ENCODE measurements at regions not wholly inside any gene's neighbourhood (a gene's known extent, or its start where the extent isn't known, plus 50 kb on each side); places are given as distances from the start of the nearest gene placed in this dataset.

GRCh38 chr11:30147293-30147692 lies 83.5 kb upstream of the FSHB start:
- H3K4me1 ChIP-seq (ENCODE audit: insufficient read depth, low read length): peaks cover 4% of the 10 kb centered on the region; the same call in 1 of the 2 replicates
- DNase-seq: no peak
- H3K4me1 Mint-ChIP-seq: peaks cover 4 to 12% of the 10 kb centered on the region in 2 experiments; a peak in 3 of 4 replicates
- no peak overlapping the region for H2BK12ac ChIP-seq (ENCODE audit: insufficient read length, low read depth, low read length)
- no peak overlapping the region for H2AK5ac ChIP-seq (ENCODE audit: insufficient read length, low read length)
- no peak overlapping the region for H3T11ph ChIP-seq (ENCODE audit: low read length)
- no peaks in the 10 kb centered on the region for H3K79me2 ChIP-seq (ENCODE audit: insufficient read depth, low read length)
- WGBS (ENCODE audit: extremely low coverage, insufficient read length, low lambda C conversion rate): no CpG with 5 or more reads among the region's 5 CpGs
- H3K27me3 Mint-ChIP-seq (ENCODE audit: low read depth): peaks cover 29% of the 10 kb centered on the region
- H2BK15ac ChIP-seq (ENCODE audit: low read depth, low read length): no peak overlapping the region
- H4K8ac ChIP-seq (replicated peaks; ENCODE audit: insufficient read length, low read depth, low read length): no peak overlapping the region
- no peak overlapping the region for H3K23ac ChIP-seq (ENCODE audit: insufficient read length, low read depth, low read length)
- H2BK20ac ChIP-seq (ENCODE audit: low read depth, low read length, poor library complexity, severe bottlenecking): no peak overlapping the region
- no peak overlapping the region for H2AFZ ChIP-seq (ENCODE audit: low read length)
- no peak overlapping the region for H3K9ac ChIP-seq (ENCODE audit: extremely low read depth, insufficient read length, low read length)
- H3K4me3 Mint-ChIP-seq: no peak overlapping the region
- H2BK120ac ChIP-seq (ENCODE audit: low read depth, low read length, poor library complexity, severe bottlenecking): no peak overlapping the region
- no peaks in the 10 kb centered on the region for H3K23me2 ChIP-seq (ENCODE audit: insufficient read length, low read depth, low read length, poor library complexity, severe bottlenecking)
- no peaks in the 10 kb centered on the region for H3K36me3 Mint-ChIP-seq (ENCODE audit: insufficient read depth in 1 of 3, low read depth in 3 of 3)
- TF ChIP-seq, protein P1, sequence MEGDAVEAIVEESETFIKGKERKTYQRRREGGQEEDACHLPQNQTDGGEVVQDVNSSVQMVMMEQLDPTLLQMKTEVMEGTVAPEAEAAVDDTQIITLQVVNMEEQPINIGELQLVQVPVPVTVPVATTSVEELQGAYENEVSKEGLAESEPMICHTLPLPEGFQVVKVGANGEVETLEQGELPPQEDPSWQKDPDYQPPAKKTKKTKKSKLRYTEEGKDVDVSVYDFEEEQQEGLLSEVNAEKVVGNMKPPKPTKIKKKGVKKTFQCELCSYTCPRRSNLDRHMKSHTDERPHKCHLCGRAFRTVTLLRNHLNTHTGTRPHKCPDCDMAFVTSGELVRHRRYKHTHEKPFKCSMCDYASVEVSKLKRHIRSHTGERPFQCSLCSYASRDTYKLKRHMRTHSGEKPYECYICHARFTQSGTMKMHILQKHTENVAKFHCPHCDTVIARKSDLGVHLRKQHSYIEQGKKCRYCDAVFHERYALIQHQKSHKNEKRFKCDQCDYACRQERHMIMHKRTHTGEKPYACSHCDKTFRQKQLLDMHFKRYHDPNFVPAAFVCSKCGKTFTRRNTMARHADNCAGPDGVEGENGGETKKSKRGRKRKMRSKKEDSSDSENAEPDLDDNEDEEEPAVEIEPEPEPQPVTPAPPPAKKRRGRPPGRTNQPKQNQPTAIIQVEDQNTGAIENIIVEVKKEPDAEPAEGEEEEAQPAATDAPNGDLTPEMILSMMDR (conservative IDR thresholded peaks at IDR 0.05): no peak
- no peak overlapping the region for H3K4ac ChIP-seq (ENCODE audit: low read depth, low read length)
- H3K4me2 ChIP-seq (ENCODE audit: insufficient read depth, insufficient read length, low read length): no peak overlapping the region
- no peaks in the 10 kb centered on the region for H3K79me1 ChIP-seq (ENCODE audit: insufficient read depth, low read depth, low read length, poor library complexity, severe bottlenecking)
- H3K56ac ChIP-seq (ENCODE audit: insufficient read length, low read depth, low read length): no peak overlapping the region
- H3K27ac Mint-ChIP-seq: no peak overlapping the region
- no peaks in the 10 kb centered on the region; the same call in 1 of the 2 replicates for H3K27me3 ChIP-seq (ENCODE audit: insufficient read depth, low read length)
- H4K91ac ChIP-seq (ENCODE audit: insufficient read length, low read depth, low read length): no peak overlapping the region
- H4K20me1 ChIP-seq (ENCODE audit: control insufficient read depth, insufficient read depth, insufficient read length): no peaks in the 10 kb centered on the region
- H3K27ac ChIP-seq (ENCODE audit: insufficient read length, low read depth, low read length): no peak overlapping the region
- no peak overlapping the region for H3K18ac ChIP-seq (ENCODE audit: insufficient read length, low read depth, low read length)
- no peak overlapping the region for H4K5ac ChIP-seq (ENCODE audit: insufficient read length, low read depth, low read length)
- no peak overlapping the region for H2BK5ac ChIP-seq (ENCODE audit: insufficient read length, low read length)
- no peak overlapping the region for H3K14ac ChIP-seq (ENCODE audit: insufficient read depth, low read length)
- no peaks in the 10 kb centered on the region for H3K9me3 Mint-ChIP-seq
- no peaks in the 10 kb centered on the region for H3K9me3 ChIP-seq (ENCODE audit: control insufficient read depth, low read depth, low read length)

All from H9 (cell line).